GM06990 (cell line): ENCODE measurements at regions not wholly inside any gene's neighbourhood (a gene's known extent, or its start where the extent isn't known, plus 50 kb on each side); places are given as distances from the start of the nearest gene placed in this dataset.

Experiments used
- DNase-seq: peaks from one replicate; pipeline ENCODE4 v3.0.0-alpha.2; 2011; ENCODE audit not compliant: insufficient read length; ENCODE audit errors: extremely low read depth
- H3K27me3 ChIP-seq: replicated peaks from 2 replicates; pipeline ENCODE4 v1.6.0; 2011; ENCODE audit warnings: low read length; ENCODE audit not compliant: control insufficient read depth, insufficient read depth
- H3K36me3 ChIP-seq: 2 replicates; pipeline ENCODE4 v1.5.1; 2011; ENCODE audit warnings: low read length; ENCODE audit not compliant: control insufficient read depth, insufficient read depth
- H3K4me3 ChIP-seq: replicated peaks from 2 replicates; pipeline ENCODE4 v1.5.1; 2011; ENCODE audit warnings: low read depth, mild to moderate bottlenecking, control low read depth, low read length
- TF ChIP-seq, protein P1 (sequence below): IDR thresholded peaks from 2 replicates; pipeline ENCODE4 v1.5.1; 2011; ENCODE audit warnings: low read length, control low read depth, mild to moderate bottlenecking, inconsistent platforms; ENCODE audit not compliant: insufficient read depth, poor library complexity, severe bottlenecking

DNA sequence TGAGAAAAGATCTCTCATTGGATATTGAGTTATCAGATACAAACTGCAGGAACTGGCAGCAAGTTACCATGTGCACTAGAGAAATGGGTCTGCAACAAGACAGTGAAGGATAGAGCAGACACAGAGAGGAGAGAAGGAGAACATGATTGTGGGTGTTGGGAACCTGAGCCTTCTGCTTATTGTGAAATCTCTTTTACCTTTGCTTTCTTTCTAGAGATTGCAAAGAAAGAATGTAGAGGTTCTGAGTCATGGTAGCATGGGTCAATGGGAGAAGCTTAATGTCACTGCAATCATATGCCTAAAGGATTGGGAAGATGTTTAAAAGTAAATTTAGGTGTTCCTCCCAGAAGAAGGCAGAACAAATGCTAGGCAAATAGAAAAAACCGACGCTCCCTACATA is 821.4 kb downstream of the CCSER2 start:
- H3K4me3 ChIP-seq, result no peak overlapping the region
- H3K27me3 ChIP-seq, result no peaks in the 10 kb centered on the region
- H3K36me3 ChIP-seq, result no peaks in the 10 kb centered on the region
- no peak for DNase-seq
- TF ChIP-seq, protein P1, sequence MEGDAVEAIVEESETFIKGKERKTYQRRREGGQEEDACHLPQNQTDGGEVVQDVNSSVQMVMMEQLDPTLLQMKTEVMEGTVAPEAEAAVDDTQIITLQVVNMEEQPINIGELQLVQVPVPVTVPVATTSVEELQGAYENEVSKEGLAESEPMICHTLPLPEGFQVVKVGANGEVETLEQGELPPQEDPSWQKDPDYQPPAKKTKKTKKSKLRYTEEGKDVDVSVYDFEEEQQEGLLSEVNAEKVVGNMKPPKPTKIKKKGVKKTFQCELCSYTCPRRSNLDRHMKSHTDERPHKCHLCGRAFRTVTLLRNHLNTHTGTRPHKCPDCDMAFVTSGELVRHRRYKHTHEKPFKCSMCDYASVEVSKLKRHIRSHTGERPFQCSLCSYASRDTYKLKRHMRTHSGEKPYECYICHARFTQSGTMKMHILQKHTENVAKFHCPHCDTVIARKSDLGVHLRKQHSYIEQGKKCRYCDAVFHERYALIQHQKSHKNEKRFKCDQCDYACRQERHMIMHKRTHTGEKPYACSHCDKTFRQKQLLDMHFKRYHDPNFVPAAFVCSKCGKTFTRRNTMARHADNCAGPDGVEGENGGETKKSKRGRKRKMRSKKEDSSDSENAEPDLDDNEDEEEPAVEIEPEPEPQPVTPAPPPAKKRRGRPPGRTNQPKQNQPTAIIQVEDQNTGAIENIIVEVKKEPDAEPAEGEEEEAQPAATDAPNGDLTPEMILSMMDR, result no peak

DNA sequence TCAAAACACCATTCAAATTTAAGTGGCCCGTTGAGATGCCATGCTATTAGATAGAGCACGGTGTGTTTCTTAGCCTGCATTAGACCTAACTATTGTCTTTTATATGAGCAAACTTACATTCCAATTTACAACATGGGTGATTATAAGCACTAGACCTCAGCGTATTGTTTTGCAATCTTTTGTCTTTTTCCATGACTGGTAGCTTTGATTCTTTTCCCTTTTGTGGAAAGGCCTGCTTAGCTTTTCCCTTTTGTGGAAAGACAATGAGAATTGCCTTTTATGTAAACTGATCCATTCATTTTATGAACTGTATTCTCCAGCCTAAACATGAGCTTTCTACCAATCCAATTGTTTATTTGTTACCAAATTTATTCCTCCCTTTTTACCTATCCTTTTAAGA is 823.1 kb downstream of the CCSER2 start:
- TF ChIP-seq, protein P1, result no peak

DNA sequence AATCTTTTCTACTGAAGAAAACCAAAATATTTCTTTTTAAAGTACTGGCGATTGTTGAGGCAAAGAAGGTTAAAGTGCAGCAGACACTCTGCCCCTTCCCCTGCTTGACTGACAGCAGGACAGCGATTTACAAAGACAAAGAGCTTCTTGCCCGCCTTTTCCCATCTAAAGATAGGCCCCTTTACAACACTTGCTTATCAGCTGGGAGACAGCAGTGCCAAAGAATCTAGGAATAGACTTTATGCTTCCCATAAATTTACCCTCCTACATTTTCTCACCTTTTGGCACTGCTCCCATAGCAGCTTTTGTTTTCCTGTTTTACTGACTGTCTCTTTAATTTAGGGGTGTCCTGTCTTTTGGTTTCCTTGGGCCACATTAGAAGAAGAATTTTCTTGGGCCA is 824.1 kb downstream of the CCSER2 start:
- H3K36me3 ChIP-seq, result no peaks in the 10 kb centered on the region
- no peaks in the 10 kb centered on the region for H3K27me3 ChIP-seq
- no peak for DNase-seq
- no peak overlapping the region for H3K4me3 ChIP-seq
- TF ChIP-seq, protein P1, result no peak

More for the DNA sequence above, 823.1 kb downstream of the CCSER2 start:
- no peaks in the 10 kb centered on the region for H3K36me3 ChIP-seq
- DNase-seq, result no peak
- H3K4me3 ChIP-seq, result no peak overlapping the region
- H3K27me3 ChIP-seq, result no peaks in the 10 kb centered on the region

DNA sequence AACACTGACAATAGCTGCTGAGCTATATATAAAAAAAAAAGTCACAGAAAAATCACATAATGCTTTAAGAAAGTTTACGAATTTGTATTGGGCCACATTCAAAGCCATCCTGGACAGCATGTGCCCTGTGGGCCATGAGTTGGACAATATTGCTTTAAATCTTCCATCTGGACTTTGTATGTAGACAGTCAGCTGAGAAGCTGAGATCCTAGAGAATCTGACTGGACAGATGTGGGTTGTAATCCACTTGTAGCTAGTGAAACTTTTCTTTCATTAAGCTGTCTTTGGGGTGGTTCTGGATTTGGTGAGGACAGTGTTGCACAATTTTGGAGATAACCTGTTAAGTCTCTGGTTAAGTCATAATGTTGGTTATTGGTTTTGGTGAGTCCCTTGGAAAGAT is 824.5 kb downstream of the CCSER2 start:
- no peak overlapping the region for H3K4me3 ChIP-seq
- DNase-seq, result no peak
- no peaks in the 10 kb centered on the region for H3K36me3 ChIP-seq
- TF ChIP-seq, protein P1, result no peak
- H3K27me3 ChIP-seq, result no peaks in the 10 kb centered on the region

DNA sequence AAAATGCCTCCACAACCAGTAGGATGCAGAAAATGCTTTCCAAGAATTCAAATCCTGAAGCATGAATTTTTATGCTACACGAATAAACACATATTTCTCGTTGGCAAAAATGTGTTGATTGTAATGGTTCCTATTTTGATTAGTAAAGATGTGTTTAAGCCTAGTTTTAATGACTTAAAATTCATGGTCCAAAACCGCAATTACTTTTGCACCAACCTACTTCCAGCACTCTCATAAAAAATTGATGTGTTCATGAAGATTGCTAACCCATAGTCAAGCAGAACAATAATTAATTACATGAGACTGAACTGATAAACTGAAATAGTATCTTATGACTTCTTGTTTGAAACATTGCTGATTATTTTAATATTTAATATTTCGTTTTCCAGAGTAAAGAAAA is 828.8 kb downstream of the CCSER2 start:
- no peak overlapping the region for H3K4me3 ChIP-seq
- H3K27me3 ChIP-seq, result no peaks in the 10 kb centered on the region
- TF ChIP-seq, protein P1, result no peak
- H3K36me3 ChIP-seq, result no peaks in the 10 kb centered on the region
- DNase-seq, result no peak

DNA sequence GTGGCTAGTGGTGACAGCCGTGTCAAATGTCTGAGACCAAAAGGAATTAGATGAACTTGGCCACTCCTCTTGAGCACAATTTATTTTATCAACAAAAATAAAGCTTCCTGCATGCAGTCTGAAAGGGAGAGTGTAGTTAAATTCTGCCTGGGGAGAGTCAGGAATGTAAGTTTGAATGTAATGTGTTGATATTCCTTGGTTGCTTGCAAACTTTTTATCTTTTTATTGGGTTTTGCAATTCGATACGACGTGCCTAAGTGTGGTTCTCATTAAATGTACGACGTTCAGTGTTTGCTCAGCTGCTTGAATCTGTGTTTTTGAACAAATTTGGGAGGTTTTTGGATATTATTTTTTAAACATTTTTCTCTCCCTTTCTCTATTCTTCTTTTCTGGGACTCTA is 839.9 kb downstream of the CCSER2 start:
- no peaks in the 10 kb centered on the region for H3K36me3 ChIP-seq
- no peak overlapping the region for H3K4me3 ChIP-seq
- TF ChIP-seq, protein P1, result no peak
- no peak for DNase-seq
- no peaks in the 10 kb centered on the region for H3K27me3 ChIP-seq
